GM18499 (cell line): ENCODE measurements at regions not wholly inside any gene's neighbourhood (a gene's known extent, or its start where the extent isn't known, plus 50 kb on each side); places are given as distances from the start of the nearest gene placed in this dataset.
"Not testable (repeated sequence)": the region's sequence is repeated elsewhere in the genome, so short reads cannot be mapped to it uniquely, and the experiment has no call there.

Experiments used
- ATAC-seq: cut with Tn5 transposase; IDR thresholded peaks from one replicate; pipeline ENCODE4 v1.9.1; 2021; ENCODE audit warnings: moderate number of reproducible peaks; ENCODE audit not compliant: insufficient read depth, unreplicated experiment

GRCh38 chr3:144663456-144664436 is 692.1 kb downstream of the DIPK2A start:
- ATAC-seq = no peak

GRCh38 chr3:144665567-144666053 is 694.0 kb downstream of the DIPK2A start:
- ATAC-seq = no peak

- ATAC-seq = no peak
Measured at GRCh38 chr3:144670571-144670970, 698.9 kb downstream of the DIPK2A start.

GRCh38 chr3:144677103-144677502 is 705.5 kb downstream of the DIPK2A start:
- ATAC-seq = no peak

GRCh38 chr3:144683065-144683464 is 711.4 kb downstream of the DIPK2A start:
- no peak for ATAC-seq

GRCh38 chr3:144687862-144688261 is 716.2 kb downstream of the DIPK2A start:
- no peak for ATAC-seq

GRCh38 chr3:144692488-144692887 is 720.9 kb downstream of the DIPK2A start:
- ATAC-seq = no peak

- ATAC-seq = no peak
Measured at GRCh38 chr3:144708437-144708836, 736.8 kb downstream of the DIPK2A start.

- no peak for ATAC-seq
Measured at GRCh38 chr3:144737281-144737680, 765.7 kb downstream of the DIPK2A start.

- ATAC-seq = no peak
Measured at GRCh38 chr3:144743225-144743668, 771.6 kb downstream of the DIPK2A start.

- ATAC-seq = no peak
Measured at GRCh38 chr3:144744473-144744872, 772.9 kb downstream of the DIPK2A start.

GRCh38 chr3:144746631-144747030 is 775.0 kb downstream of the DIPK2A start:
- ATAC-seq = no peak

GRCh38 chr3:144749536-144750253 is 778.1 kb downstream of the DIPK2A start:
- ATAC-seq = not testable (repeated sequence)

GRCh38 chr3:144754076-144754783 is 782.6 kb downstream of the DIPK2A start:
- no peak for ATAC-seq

- ATAC-seq = no peak
Measured at GRCh38 chr3:144756704-144757440, 785.2 kb downstream of the DIPK2A start.

GRCh38 chr3:144760831-144761230 is 789.2 kb downstream of the DIPK2A start:
- ATAC-seq = no peak

GRCh38 chr3:144762091-144762490 is 790.5 kb downstream of the DIPK2A start:
- no peak for ATAC-seq

GRCh38 chr3:144763878-144764454 is 792.3 kb downstream of the DIPK2A start:
- no peak for ATAC-seq

GRCh38 chr3:144770281-144770680 is 798.7 kb downstream of the DIPK2A start:
- no peak for ATAC-seq
